ENCODE measurements at regions not wholly inside any gene's neighbourhood (a gene's known extent, or its start where the extent isn't known, plus 50 kb on each side); places are given as distances from the start of the nearest gene placed in this dataset.

GRCh38 chr15:98144388-98144787, 183.9 kb downstream of the ARRDC4 start:
- no peak for FAIRE-seq

DNA sequence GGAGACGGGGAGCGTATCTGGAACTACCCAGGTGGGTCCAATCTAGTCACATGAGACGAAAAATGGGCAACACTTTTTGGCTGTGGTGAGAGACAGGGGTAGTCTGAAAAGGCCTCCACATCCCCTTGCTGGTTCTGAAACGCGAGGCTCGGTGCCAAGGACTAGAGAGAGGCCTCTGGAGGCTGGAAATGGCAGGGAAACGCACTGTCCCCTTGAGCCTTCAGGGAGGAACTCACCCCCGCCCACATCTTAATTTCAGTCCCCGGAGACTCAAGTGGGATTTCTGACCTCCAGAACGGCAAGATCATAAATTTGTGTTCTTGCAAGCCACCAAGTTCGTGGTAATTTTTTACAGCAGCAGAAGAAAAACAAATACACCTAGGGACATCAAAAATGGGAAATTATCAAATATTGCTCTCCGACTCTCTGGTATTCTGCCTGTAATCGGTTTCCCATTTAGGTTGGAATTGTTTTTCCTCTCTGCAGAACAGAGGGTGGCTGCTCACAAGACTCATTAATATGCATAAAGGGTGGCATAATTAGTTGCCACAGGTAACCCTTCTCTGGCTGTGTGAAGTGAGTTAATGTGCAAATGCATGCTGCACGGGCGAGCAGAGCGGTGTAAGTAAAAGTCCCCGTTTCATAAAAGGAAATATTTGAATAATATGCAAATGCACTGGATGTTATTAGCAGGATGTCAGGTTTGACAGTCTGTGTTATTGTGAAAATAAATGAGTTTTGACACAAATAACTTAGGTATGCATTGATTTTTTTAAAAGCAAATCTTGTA, 185.7 kb downstream of the ARRDC4 start:
- FAIRE-seq, result no peak

- no peak for FAIRE-seq
Measured at GRCh38 chr15:98147415-98147814, 186.9 kb downstream of the ARRDC4 start.

DNA sequence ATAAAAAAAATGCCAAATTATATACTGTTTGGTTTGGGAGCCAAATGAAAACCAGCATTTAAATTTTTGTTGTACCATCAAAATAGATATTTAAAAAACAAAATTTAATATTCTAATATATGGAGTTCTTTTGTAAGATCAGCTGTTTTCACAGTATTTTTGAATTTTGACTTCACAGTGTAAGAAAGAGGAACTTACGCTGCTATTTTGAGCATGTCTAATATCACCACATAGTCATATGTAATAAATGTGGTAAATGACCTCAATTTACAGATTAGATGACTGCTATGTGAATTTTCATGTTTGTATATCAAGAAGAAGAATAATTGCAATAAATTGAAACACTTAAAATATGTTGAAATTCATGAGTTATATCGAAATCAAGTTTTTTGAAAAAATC, 189.6 kb downstream of the ARRDC4 start:
- FAIRE-seq, result no peak

DNA sequence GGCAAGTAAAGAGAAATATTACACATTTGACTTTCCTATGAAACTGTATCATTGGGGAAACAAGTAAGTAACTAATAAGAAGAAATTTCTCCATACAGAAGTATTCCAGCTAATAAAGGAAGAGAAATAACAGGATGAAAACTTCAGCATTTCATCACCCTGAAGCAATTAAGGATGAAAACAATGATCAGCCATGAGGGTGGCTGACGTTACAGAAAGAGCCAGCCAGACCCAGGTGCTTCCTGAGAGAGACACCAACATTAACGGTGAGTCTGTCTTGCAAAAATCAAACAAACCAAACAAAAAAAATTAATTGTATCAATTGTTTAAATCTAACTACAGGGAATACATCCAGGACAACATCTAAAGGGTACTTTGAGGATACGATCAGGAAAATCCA, 190.0 kb downstream of the ARRDC4 start:
- FAIRE-seq, result no peak

GRCh38 chr15:98151096-98151495, 190.6 kb downstream of the ARRDC4 start:
- FAIRE-seq, result no peak

DNA sequence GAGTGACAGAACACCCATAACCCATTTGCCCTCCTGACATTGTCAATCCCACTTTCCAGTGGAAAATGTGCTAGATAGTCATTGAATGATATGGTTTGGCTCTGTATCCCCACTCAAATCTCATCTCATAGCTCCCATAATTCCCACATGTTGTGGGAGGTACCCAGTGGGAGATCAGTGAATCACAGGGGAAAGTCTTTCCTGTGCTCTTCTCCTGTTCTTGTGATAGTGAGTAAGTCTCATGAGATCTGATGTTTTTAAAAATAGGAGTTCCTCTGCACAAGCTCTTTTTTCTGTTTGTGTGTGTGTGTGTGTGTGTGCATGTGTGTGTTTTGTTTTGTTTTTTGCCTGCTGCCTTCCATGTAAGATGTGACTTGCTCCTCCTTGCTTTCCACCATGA, 191.7 kb downstream of the ARRDC4 start:
- no peak for FAIRE-seq

- no peak for FAIRE-seq
Measured at GRCh38 chr15:98154863-98155262, 194.4 kb downstream of the ARRDC4 start.

DNA sequence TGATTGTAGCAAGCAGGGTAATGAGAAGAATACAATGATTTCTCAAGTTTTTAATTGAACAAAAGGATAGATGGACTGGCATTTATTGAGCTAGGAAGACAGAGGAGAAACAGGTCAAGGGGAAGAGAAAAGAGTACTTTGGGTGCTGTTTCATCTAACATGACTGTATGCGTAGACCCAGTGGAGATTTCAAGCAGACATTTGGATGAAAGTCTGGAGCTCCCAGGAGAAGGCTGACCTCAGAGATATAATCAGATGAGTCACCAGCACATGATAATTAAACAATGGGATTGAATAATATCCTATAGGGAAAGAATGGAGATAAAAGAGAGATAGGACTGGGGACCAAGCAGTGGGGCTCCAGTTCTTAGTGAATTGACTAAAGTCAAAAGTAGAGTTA, 194.9 kb downstream of the ARRDC4 start:
- FAIRE-seq, result no peak

- FAIRE-seq, result no peak
Measured at GRCh38 chr15:98160236-98160635, 199.7 kb downstream of the ARRDC4 start.

GRCh38 chr15:98163319-98164045, 203.0 kb downstream of the ARRDC4 start:
- no peak for FAIRE-seq

DNA sequence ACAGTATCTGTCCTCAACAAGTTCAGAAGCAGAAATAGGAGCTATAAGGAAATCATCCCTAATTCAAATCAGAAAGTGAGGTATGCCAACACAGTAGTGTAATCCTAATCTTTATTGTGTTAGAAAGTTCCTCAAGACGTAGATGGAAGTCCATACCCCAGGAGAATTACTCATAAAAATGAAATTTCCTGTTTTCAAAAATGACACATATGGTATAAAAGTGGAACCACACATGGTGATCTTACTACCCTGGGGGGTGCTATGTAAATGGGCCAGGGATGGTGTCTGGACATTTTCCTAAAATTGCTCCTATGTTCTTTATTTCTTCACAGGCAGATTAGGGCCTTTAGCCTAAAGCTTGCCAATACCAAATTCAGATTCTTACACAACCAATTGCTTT, 204.1 kb downstream of the ARRDC4 start:
- FAIRE-seq, result no peak

DNA sequence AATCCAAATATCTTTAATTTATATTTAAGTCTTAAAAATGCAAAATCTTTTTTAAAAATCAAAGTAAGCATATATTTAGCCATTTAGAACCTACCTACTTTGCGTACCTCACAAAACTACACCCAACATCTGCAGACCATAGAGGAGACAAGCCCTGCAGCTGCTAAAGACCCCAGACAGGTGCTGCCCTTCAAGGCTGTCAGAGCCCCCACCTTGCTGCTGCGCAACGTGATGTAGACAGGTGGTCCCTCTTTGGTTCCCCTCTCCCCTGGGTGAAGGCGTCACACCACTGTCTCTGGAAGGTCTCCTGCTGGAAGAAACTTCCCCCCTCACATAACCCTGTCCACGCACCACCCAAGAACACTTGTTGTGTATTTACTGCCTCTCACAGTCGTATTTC, 204.5 kb downstream of the ARRDC4 start:
- no peak for FAIRE-seq

GRCh38 chr15:98167722-98168268, 207.3 kb downstream of the ARRDC4 start:
- no peak for FAIRE-seq

GRCh38 chr15:98169551-98169950, 209.0 kb downstream of the ARRDC4 start:
- no peak for FAIRE-seq

GRCh38 chr15:98174286-98174685, 213.8 kb downstream of the ARRDC4 start:
- no peak for FAIRE-seq

GRCh38 chr15:98174841-98175240, 214.3 kb downstream of the ARRDC4 start:
- FAIRE-seq, result no peak

- FAIRE-seq, result peak; percentile 57
Measured at GRCh38 chr15:98177966-98178592, 217.6 kb downstream of the ARRDC4 start.

DNA sequence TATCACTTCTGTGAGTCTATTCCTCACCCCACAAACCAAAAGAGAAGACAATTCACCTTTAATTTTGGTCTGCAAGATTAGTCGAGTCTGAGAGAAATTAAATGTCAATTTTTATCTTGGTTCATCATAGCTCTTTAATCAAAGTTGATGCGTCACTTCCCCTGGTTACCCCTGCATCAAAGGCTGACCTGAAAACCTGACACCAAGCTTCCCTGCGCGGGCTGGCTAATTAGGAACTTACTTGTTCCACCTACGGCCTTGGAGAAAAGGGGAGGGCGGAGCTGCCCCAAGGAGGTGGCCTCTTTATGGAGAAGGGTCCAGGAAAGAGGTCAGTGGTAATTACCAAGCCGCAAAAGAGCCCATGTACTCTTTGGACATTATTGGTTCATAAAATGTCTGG, 218.4 kb downstream of the ARRDC4 start:
- FAIRE-seq, result no peak

DNA sequence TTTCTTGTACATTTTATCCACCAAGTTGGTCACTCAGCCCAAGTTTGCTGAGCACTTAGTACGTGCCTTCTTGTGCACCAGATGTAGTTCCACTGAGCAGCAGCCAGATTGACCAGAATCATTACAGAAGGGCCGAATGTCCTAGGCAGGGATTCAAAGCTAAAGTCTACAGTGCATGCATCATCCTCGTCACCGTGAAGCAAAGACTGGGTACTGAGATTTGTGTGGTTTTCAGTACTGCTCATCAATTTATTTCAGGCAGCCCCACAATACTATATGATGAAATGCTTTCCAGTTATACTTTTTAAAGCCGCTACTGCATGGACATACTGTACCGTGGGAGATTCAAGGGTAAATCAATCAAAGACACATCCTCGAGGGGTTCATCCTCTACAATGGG, 227.0 kb downstream of the ARRDC4 start:
- FAIRE-seq, result no peak

DNA sequence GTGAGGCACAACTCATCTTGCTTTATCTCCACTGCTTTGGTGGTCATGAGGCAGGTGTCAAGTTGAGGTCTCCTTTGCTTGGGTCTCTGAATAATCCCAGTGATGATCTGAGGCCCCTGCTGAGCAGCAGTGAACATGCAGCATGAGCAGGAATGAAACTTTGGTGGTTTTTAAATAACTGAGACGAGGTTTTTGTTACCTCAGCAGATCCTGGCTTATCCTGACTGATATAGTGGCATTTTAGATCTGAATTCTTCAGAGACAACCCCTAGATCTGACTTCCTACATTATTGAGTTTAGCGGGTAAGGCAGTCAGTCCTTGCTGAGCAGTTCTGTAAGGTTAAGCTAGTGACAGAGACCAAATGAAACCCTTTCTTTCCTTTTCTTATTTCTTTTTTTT, 230.4 kb downstream of the ARRDC4 start:
- no peak for FAIRE-seq

DNA sequence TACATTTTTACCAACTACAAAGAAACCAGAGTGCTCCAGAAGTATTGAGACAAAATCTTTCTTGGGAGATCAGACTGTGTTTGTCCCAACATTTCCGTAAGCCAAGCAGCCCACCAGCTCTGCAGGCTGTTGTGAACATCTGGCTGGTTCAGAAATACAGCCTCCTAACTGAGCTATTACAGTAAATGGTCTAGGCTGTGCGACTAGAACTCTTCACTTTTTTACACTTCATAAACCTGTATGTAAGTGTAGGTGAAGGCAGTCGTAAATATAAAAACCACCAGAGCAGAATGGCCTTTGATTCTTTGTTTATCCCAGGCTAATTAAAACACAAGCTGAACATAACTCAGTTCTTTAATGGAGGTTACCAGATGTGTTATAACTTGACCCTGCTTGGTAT, 235.3 kb downstream of the ARRDC4 start:
- no peak for FAIRE-seq

- no peak for FAIRE-seq
Measured at GRCh38 chr15:98196371-98196770, 235.9 kb downstream of the ARRDC4 start.

DNA sequence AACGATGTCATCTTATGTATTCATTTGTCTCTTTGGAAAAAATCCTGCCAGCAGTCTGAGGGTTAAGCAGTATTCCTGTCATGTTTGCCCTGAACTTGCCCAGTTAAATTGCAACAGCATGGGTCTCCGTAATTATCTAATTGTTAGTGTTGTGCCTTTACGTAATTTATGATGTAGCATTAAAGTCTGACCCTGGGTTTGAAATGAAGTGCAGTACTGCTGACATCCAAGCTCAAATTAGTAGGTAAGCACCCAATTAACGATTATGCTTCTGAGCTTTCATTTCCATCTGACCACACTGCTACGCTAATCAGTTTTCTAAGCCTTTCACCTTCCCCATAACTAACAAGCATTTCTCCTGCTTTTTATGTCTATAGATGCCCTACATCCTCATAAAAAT, 241.8 kb downstream of the ARRDC4 start:
- FAIRE-seq, result no peak

Measured in A204.1 (cell line).